ENCODE measurements at regions not wholly inside any gene's neighbourhood (a gene's known extent, or its start where the extent isn't known, plus 50 kb on each side); places are given as distances from the start of the nearest gene placed in this dataset.
"Not testable (repeated sequence)": the region's sequence is repeated elsewhere in the genome, so short reads cannot be mapped to it uniquely, and the experiment has no call there.

GRCh38 chr9:90061187-90061586, 456.4 kb downstream of the GADD45G start:
- DNase-seq (no peak), ATAC-seq (no peak)
- H3K9me3 ChIP-seq (ENCODE audit: control insufficient read depth, low read length, poor library complexity, severe bottlenecking) = no peaks in the 10 kb centered on the region
- peaks cover 2% of the 10 kb centered on the region for H3K4me1 Mint-ChIP-seq
- H3K4me3 Mint-ChIP-seq = no peak overlapping the region
- H3K27me3 Mint-ChIP-seq = peaks cover 49% of the 10 kb centered on the region
- H3K36me3 Mint-ChIP-seq (ENCODE audit: low read depth) = no peaks in the 10 kb centered on the region
- H3K27ac Mint-ChIP-seq = no peak overlapping the region

- ATAC-seq = no peak
- Mint-ChIP-seq H3K27me3 (peaks cover 53% of the 10 kb centered on the region), H3K36me3 (ENCODE audit: low read depth) (no peaks in the 10 kb centered on the region), H3K4me1 (peaks cover 2% of the 10 kb centered on the region), H3K4me3 (no peak overlapping the region), H3K27ac (no peak overlapping the region)
- no peaks in the 10 kb centered on the region for H3K9me3 ChIP-seq (ENCODE audit: control insufficient read depth, low read length, poor library complexity, severe bottlenecking)
- no peak for DNase-seq
These were observed 458.2 kb downstream of the GADD45G start for GRCh38 chr9:90062982-90063381.

GRCh38 chr9:90064248-90064647, 459.4 kb downstream of the GADD45G start:
- H3K27ac Mint-ChIP-seq = no peak overlapping the region
- no peaks in the 10 kb centered on the region for H3K9me3 ChIP-seq (ENCODE audit: control insufficient read depth, low read length, poor library complexity, severe bottlenecking)
- no peak overlapping the region for H3K4me3 Mint-ChIP-seq
- H3K27me3 Mint-ChIP-seq = peaks cover 53% of the 10 kb centered on the region
- H3K4me1 Mint-ChIP-seq = peaks cover 2% of the 10 kb centered on the region
- H3K36me3 Mint-ChIP-seq (ENCODE audit: low read depth) = no peaks in the 10 kb centered on the region
- ATAC-seq = no peak
- no peak for DNase-seq

- Mint-ChIP-seq H3K36me3 (ENCODE audit: low read depth) (no peaks in the 10 kb centered on the region), H3K4me1 (peaks cover 2% of the 10 kb centered on the region), H3K27me3 (peaks cover 50% of the 10 kb centered on the region), H3K4me3 (no peak overlapping the region), H3K27ac (peak overlapping the region; percentile 68)
- DNase-seq (no peak), ATAC-seq (no peak)
- H3K9me3 ChIP-seq (ENCODE audit: control insufficient read depth, low read length, poor library complexity, severe bottlenecking) = no peaks in the 10 kb centered on the region
These were observed 460.2 kb downstream of the GADD45G start for GRCh38 chr9:90064971-90065370.

- Mint-ChIP-seq H3K4me1 (peaks cover 2% of the 10 kb centered on the region), H3K36me3 (ENCODE audit: low read depth) (no peaks in the 10 kb centered on the region), H3K27ac (no peak overlapping the region), H3K27me3 (peaks cover 51% of the 10 kb centered on the region), H3K4me3 (no peak overlapping the region)
- ATAC-seq (no peak), DNase-seq (no peak)
- H3K9me3 ChIP-seq (ENCODE audit: control insufficient read depth, low read length, poor library complexity, severe bottlenecking) = no peaks in the 10 kb centered on the region
These were observed 461.0 kb downstream of the GADD45G start for GRCh38 chr9:90065851-90066250.

- H3K27me3 Mint-ChIP-seq = peaks cover 62% of the 10 kb centered on the region
- H3K4me1 Mint-ChIP-seq = no peaks in the 10 kb centered on the region
- H3K36me3 Mint-ChIP-seq (ENCODE audit: low read depth) = no peaks in the 10 kb centered on the region
These were observed 464.3 kb downstream of the GADD45G start for GRCh38 chr9:90069085-90069484.

GRCh38 chr9:90070056-90070455, 465.2 kb downstream of the GADD45G start:
- H3K9me3 ChIP-seq (ENCODE audit: control insufficient read depth, low read length, poor library complexity, severe bottlenecking) = no peaks in the 10 kb centered on the region
- ATAC-seq (no peak), DNase-seq (no peak)
- no peak overlapping the region for H3K4me3 Mint-ChIP-seq
- H3K36me3 Mint-ChIP-seq (ENCODE audit: low read depth) = no peaks in the 10 kb centered on the region
- peaks cover 65% of the 10 kb centered on the region for H3K27me3 Mint-ChIP-seq
- no peak overlapping the region for H3K27ac Mint-ChIP-seq
- no peaks in the 10 kb centered on the region for H3K4me1 Mint-ChIP-seq

More at GRCh38 chr9:90069085-90069484, 464.3 kb downstream of the GADD45G start:
- Mint-ChIP-seq H3K4me3 (no peak overlapping the region), H3K27ac (no peak overlapping the region)
- ATAC-seq = no peak
- DNase-seq = no peak
- H3K9me3 ChIP-seq (ENCODE audit: control insufficient read depth, low read length, poor library complexity, severe bottlenecking) = no peaks in the 10 kb centered on the region

GRCh38 chr9:90070469-90070868, 465.7 kb downstream of the GADD45G start:
- ATAC-seq (no peak), DNase-seq (no peak)
- Mint-ChIP-seq H3K27me3 (peaks cover 69% of the 10 kb centered on the region), H3K27ac (no peak overlapping the region), H3K4me3 (no peak overlapping the region), H3K36me3 (ENCODE audit: low read depth) (no peaks in the 10 kb centered on the region), H3K4me1 (no peaks in the 10 kb centered on the region)
- H3K9me3 ChIP-seq (ENCODE audit: control insufficient read depth, low read length, poor library complexity, severe bottlenecking) = no peaks in the 10 kb centered on the region

GRCh38 chr9:90070931-90071660, 466.3 kb downstream of the GADD45G start:
- ATAC-seq (no peak), DNase-seq (no peak)
- Mint-ChIP-seq H3K36me3 (ENCODE audit: low read depth) (no peaks in the 10 kb centered on the region), H3K27ac (no peak overlapping the region), H3K4me1 (no peaks in the 10 kb centered on the region), H3K4me3 (no peak overlapping the region), H3K27me3 (peaks cover 75% of the 10 kb centered on the region)
- H3K9me3 ChIP-seq (ENCODE audit: control insufficient read depth, low read length, poor library complexity, severe bottlenecking) = no peaks in the 10 kb centered on the region

GRCh38 chr9:90073186-90073945, 468.6 kb downstream of the GADD45G start:
- ATAC-seq (no peak), DNase-seq (no peak)
- no peaks in the 10 kb centered on the region for H3K36me3 Mint-ChIP-seq (ENCODE audit: low read depth)
- no peaks in the 10 kb centered on the region for H3K4me1 Mint-ChIP-seq
- peaks cover 78% of the 10 kb centered on the region for H3K27me3 Mint-ChIP-seq
- no peaks in the 10 kb centered on the region for H3K9me3 ChIP-seq (ENCODE audit: control insufficient read depth, low read length, poor library complexity, severe bottlenecking)
- H3K4me3 Mint-ChIP-seq = no peak overlapping the region
- no peak overlapping the region for H3K27ac Mint-ChIP-seq

- no peaks in the 10 kb centered on the region for H3K9me3 ChIP-seq (ENCODE audit: control insufficient read depth, low read length, poor library complexity, severe bottlenecking)
- no peak for DNase-seq
- Mint-ChIP-seq H3K4me1 (no peaks in the 10 kb centered on the region), H3K36me3 (ENCODE audit: low read depth) (no peaks in the 10 kb centered on the region), H3K27me3 (peaks cover 74% of the 10 kb centered on the region), H3K27ac (no peak overlapping the region), H3K4me3 (no peak overlapping the region)
- ATAC-seq = no peak
These were observed 469.6 kb downstream of the GADD45G start for GRCh38 chr9:90074316-90074962.

GRCh38 chr9:90077598-90077997, 472.8 kb downstream of the GADD45G start:
- H3K9me3 ChIP-seq (ENCODE audit: control insufficient read depth, low read length, poor library complexity, severe bottlenecking); ATAC-seq; H3K4me3 Mint-ChIP-seq; H3K4me1 Mint-ChIP-seq; DNase-seq; H3K27ac Mint-ChIP-seq; H3K36me3 Mint-ChIP-seq (ENCODE audit: low read depth): not testable (repeated sequence)
- peaks cover 74% of the 10 kb centered on the region for H3K27me3 Mint-ChIP-seq

- H3K27me3 Mint-ChIP-seq = peaks cover 73% of the 10 kb centered on the region
- ATAC-seq (no peak), DNase-seq (no peak)
- no peaks in the 10 kb centered on the region for H3K36me3 Mint-ChIP-seq (ENCODE audit: low read depth)
- H3K4me1 Mint-ChIP-seq = no peaks in the 10 kb centered on the region
- H3K27ac Mint-ChIP-seq = no peak overlapping the region
- no peaks in the 10 kb centered on the region for H3K9me3 ChIP-seq (ENCODE audit: control insufficient read depth, low read length, poor library complexity, severe bottlenecking)
- no peak overlapping the region for H3K4me3 Mint-ChIP-seq
These were observed 474.2 kb downstream of the GADD45G start for GRCh38 chr9:90078988-90079421.
